ENCODE measurements at regions not wholly inside any gene's neighbourhood (a gene's known extent, or its start where the extent isn't known, plus 50 kb on each side); places are given as distances from the start of the nearest gene placed in this dataset.
"Not testable (repeated sequence)": the region's sequence is repeated elsewhere in the genome, so short reads cannot be mapped to it uniquely, and the experiment has no call there.

- no peak for DNase-seq (ENCODE audit: low spot score)
These were observed 54.5 kb upstream of the PRKD1 start for GRCh38 chr14:29982171-29982570.

GRCh38 chr14:29982993-29983392, 55.3 kb upstream of the PRKD1 start:
- DNase-seq (ENCODE audit: low spot score) = no peak

GRCh38 chr14:29990344-29990857, 62.8 kb upstream of the PRKD1 start:
- not testable (repeated sequence) for DNase-seq (ENCODE audit: low spot score)

- no peak for DNase-seq (ENCODE audit: low spot score)
These were observed 63.3 kb upstream of the PRKD1 start for GRCh38 chr14:29990993-29991392.

- no peak for DNase-seq (ENCODE audit: low spot score)
These were observed 65.5 kb upstream of the PRKD1 start for GRCh38 chr14:29993143-29993542.

GRCh38 chr14:29999013-29999539, 71.4 kb upstream of the PRKD1 start:
- DNase-seq (ENCODE audit: low spot score) = no peak

- DNase-seq (ENCODE audit: low spot score) = no peak
These were observed 75.2 kb upstream of the PRKD1 start for GRCh38 chr14:30002859-30003258.

- no peak for DNase-seq (ENCODE audit: low spot score)
These were observed 77.6 kb upstream of the PRKD1 start for GRCh38 chr14:30005114-30005808.

- no peak for DNase-seq (ENCODE audit: low spot score)
These were observed 79.0 kb upstream of the PRKD1 start for GRCh38 chr14:30006695-30007094.

GRCh38 chr14:30015489-30015888, 87.8 kb upstream of the PRKD1 start:
- DNase-seq (ENCODE audit: low spot score) = no peak

- no peak for DNase-seq (ENCODE audit: low spot score)
These were observed 88.4 kb upstream of the PRKD1 start for GRCh38 chr14:30016002-30016401.

- DNase-seq (ENCODE audit: low spot score) = no peak
These were observed 89.8 kb upstream of the PRKD1 start for GRCh38 chr14:30017370-30017993.

GRCh38 chr14:30020271-30020670, 92.6 kb upstream of the PRKD1 start:
- no peak for DNase-seq (ENCODE audit: low spot score)

- no peak for DNase-seq (ENCODE audit: low spot score)
These were observed 93.0 kb upstream of the PRKD1 start for GRCh38 chr14:30020687-30021086.

- DNase-seq (ENCODE audit: low spot score) = not testable (repeated sequence)
These were observed 95.7 kb upstream of the PRKD1 start for GRCh38 chr14:30023350-30023749.

GRCh38 chr14:30034152-30034551, 106.5 kb upstream of the PRKD1 start:
- DNase-seq (ENCODE audit: low spot score) = no peak

GRCh38 chr14:30035361-30035760, 107.7 kb upstream of the PRKD1 start:
- DNase-seq (ENCODE audit: low spot score) = no peak

- no peak for DNase-seq (ENCODE audit: low spot score)
These were observed 118.1 kb upstream of the PRKD1 start for GRCh38 chr14:30045720-30046119.

- DNase-seq (ENCODE audit: low spot score) = no peak
These were observed 125.5 kb upstream of the PRKD1 start for GRCh38 chr14:30053103-30053502.

- DNase-seq (ENCODE audit: low spot score) = no peak
These were observed 126.6 kb upstream of the PRKD1 start for GRCh38 chr14:30054201-30054600.

GRCh38 chr14:30058401-30058800, 130.8 kb upstream of the PRKD1 start:
- DNase-seq (ENCODE audit: low spot score) = no peak

GRCh38 chr14:30063746-30064145, 136.1 kb upstream of the PRKD1 start:
- no peak for DNase-seq (ENCODE audit: low spot score)

- no peak for DNase-seq (ENCODE audit: low spot score)
These were observed 136.8 kb upstream of the PRKD1 start for GRCh38 chr14:30064454-30064853.
